ENCODE measurements at regions not wholly inside any gene's neighbourhood (a gene's known extent, or its start where the extent isn't known, plus 50 kb on each side); places are given as distances from the start of the nearest gene placed in this dataset.

- FAIRE-seq (no peak), DNase-seq (ENCODE audit: low read depth) (peak; percentile 3)
- Histone ChIP-seq H3K9ac (ENCODE audit: low read length) (no peak overlapping the region), H4K20me1 (ENCODE audit: insufficient read depth, low read length) (no peaks in the 10 kb centered on the region), H3K36me3 (ENCODE audit: insufficient read depth, low read length) (no peaks in the 10 kb centered on the region), H3K27ac (ENCODE audit: low read depth, low read length) (no peak overlapping the region), H3K79me2 (ENCODE audit: insufficient read depth, low read length) (no peaks in the 10 kb centered on the region), H2AFZ (ENCODE audit: low read depth, low read length) (no peak overlapping the region), H3K4me2 (ENCODE audit: low read length) (no peak overlapping the region), H3K9me3 (ENCODE audit: insufficient read depth, low read depth, low read length) (no peaks in the 10 kb centered on the region), H3K4me1 (ENCODE audit: insufficient read depth, low read length) (no peaks in the 10 kb centered on the region), H3K27me3 (ENCODE audit: insufficient read depth, low read length) (no peaks in the 10 kb centered on the region), H3K4me3 (ENCODE audit: insufficient read depth, low read depth, low read length) (no peak overlapping the region)
- no peaks in the 10 kb centered on the region for H3K36me3 Mint-ChIP-seq (ENCODE audit: low read depth, unreplicated experiment)
- no peaks in the 10 kb centered on the region for H3K4me1 Mint-ChIP-seq (ENCODE audit: low read depth, unreplicated experiment)
- no peaks in the 10 kb centered on the region for H3K27me3 Mint-ChIP-seq (ENCODE audit: low read depth, unreplicated experiment)
- peaks cover 12% of the 10 kb centered on the region for H3K9me3 Mint-ChIP-seq (ENCODE audit: unreplicated experiment)
- no peak overlapping the region for H3K27ac Mint-ChIP-seq (ENCODE audit: unreplicated experiment)
- no peak overlapping the region for H3K4me3 Mint-ChIP-seq (ENCODE audit: unreplicated experiment)
- TF ChIP-seq CTCF (IDR thresholded peaks at IDR 0.05; ENCODE audit: insufficient read depth, low read depth, low read length): no peak
- no peak for TF ChIP-seq EZH2 (IDR thresholded peaks at IDR 0.05; ENCODE audit: insufficient read depth, low read length)
Observed at GRCh38 chr2:185188656-185189055, 549.9 kb upstream of the FSIP2 start.

GRCh38 chr2:185201063-185201462 lies 537.5 kb upstream of the FSIP2 start:
- no peaks in the 10 kb centered on the region for H3K36me3 ChIP-seq (ENCODE audit: insufficient read depth, low read length)
- H3K27ac Mint-ChIP-seq (ENCODE audit: unreplicated experiment): no peak overlapping the region
- no peaks in the 10 kb centered on the region for H4K20me1 ChIP-seq (ENCODE audit: insufficient read depth, low read length)
- DNase-seq (ENCODE audit: low read depth) (no peak), FAIRE-seq (no peak)
- H3K9me3 ChIP-seq (ENCODE audit: insufficient read depth, low read depth, low read length): no peaks in the 10 kb centered on the region
- H3K4me1 Mint-ChIP-seq (ENCODE audit: low read depth, unreplicated experiment): peaks cover 10% of the 10 kb centered on the region
- no peak overlapping the region for H3K9ac ChIP-seq (ENCODE audit: low read length)
- H3K27me3 ChIP-seq (ENCODE audit: insufficient read depth, low read length): no peaks in the 10 kb centered on the region
- H3K9me3 Mint-ChIP-seq (ENCODE audit: unreplicated experiment): no peaks in the 10 kb centered on the region
- TF ChIP-seq EZH2 (IDR thresholded peaks at IDR 0.05; ENCODE audit: insufficient read depth, low read length) (no peak), CTCF (IDR thresholded peaks at IDR 0.05; ENCODE audit: insufficient read depth, low read depth, low read length) (no peak)
- no peaks in the 10 kb centered on the region for H3K27me3 Mint-ChIP-seq (ENCODE audit: low read depth, unreplicated experiment)
- no peak overlapping the region for H3K4me3 ChIP-seq (ENCODE audit: insufficient read depth, low read depth, low read length)
- no peak overlapping the region for H2AFZ ChIP-seq (ENCODE audit: low read depth, low read length)
- H3K4me1 ChIP-seq (ENCODE audit: insufficient read depth, low read length): no peaks in the 10 kb centered on the region
- no peaks in the 10 kb centered on the region for H3K36me3 Mint-ChIP-seq (ENCODE audit: low read depth, unreplicated experiment)
- no peak overlapping the region for H3K4me3 Mint-ChIP-seq (ENCODE audit: unreplicated experiment)
- no peaks in the 10 kb centered on the region for H3K79me2 ChIP-seq (ENCODE audit: insufficient read depth, low read length)
- H3K4me2 ChIP-seq (ENCODE audit: low read length): no peak overlapping the region
- H3K27ac ChIP-seq (ENCODE audit: low read depth, low read length): no peak overlapping the region

- Mint-ChIP-seq H3K4me3 (ENCODE audit: unreplicated experiment) (no peak overlapping the region), H3K4me1 (ENCODE audit: low read depth, unreplicated experiment) (peaks cover under 1% of the 10 kb centered on the region), H3K27me3 (ENCODE audit: low read depth, unreplicated experiment) (no peaks in the 10 kb centered on the region), H3K36me3 (ENCODE audit: low read depth, unreplicated experiment) (no peaks in the 10 kb centered on the region), H3K27ac (ENCODE audit: unreplicated experiment) (no peak overlapping the region), H3K9me3 (ENCODE audit: unreplicated experiment) (no peaks in the 10 kb centered on the region)
- Histone ChIP-seq H3K4me2 (ENCODE audit: low read length) (no peak overlapping the region), H3K27ac (ENCODE audit: low read depth, low read length) (no peak overlapping the region), H3K79me2 (ENCODE audit: insufficient read depth, low read length) (no peaks in the 10 kb centered on the region), H3K9ac (ENCODE audit: low read length) (no peak overlapping the region), H4K20me1 (ENCODE audit: insufficient read depth, low read length) (no peaks in the 10 kb centered on the region), H3K36me3 (ENCODE audit: insufficient read depth, low read length) (no peaks in the 10 kb centered on the region), H3K27me3 (ENCODE audit: insufficient read depth, low read length) (no peaks in the 10 kb centered on the region), H3K4me1 (ENCODE audit: insufficient read depth, low read length) (no peaks in the 10 kb centered on the region), H3K9me3 (ENCODE audit: insufficient read depth, low read depth, low read length) (no peaks in the 10 kb centered on the region), H3K4me3 (ENCODE audit: insufficient read depth, low read depth, low read length) (no peak overlapping the region), H2AFZ (ENCODE audit: low read depth, low read length) (no peak overlapping the region)
- DNase-seq (ENCODE audit: low read depth): no peak
- FAIRE-seq: no peak
- TF ChIP-seq EZH2 (IDR thresholded peaks at IDR 0.05; ENCODE audit: insufficient read depth, low read length): no peak
- TF ChIP-seq CTCF (IDR thresholded peaks at IDR 0.05; ENCODE audit: insufficient read depth, low read depth, low read length): no peak
Observed at GRCh38 chr2:185202381-185202780, 536.2 kb upstream of the FSIP2 start.
